Breast epithelium (tissue), 4 donors: ENCODE measurements at regions not wholly inside any gene's neighbourhood (a gene's known extent, or its start where the extent isn't known, plus 50 kb on each side); places are given as distances from the start of the nearest gene placed in this dataset.

ENCODE experiments used
- DNase-seq, 2 donors: peaks; one replicate each; pipeline ENCODE4 v3.0.0-alpha.2; 2019; ENCODE audit warnings: low spot score in 2 of 2
- H3K27ac ChIP-seq, 2 donors: fragments of 200-600 bp; sonication (generic) in 1 of 2; one replicate each; pipeline ENCODE4 v1.5.1; 2016 to 2019; ENCODE audit warnings: mild to moderate bottlenecking in 1 of 2
- H3K27me3 ChIP-seq, 2 donors: fragments of 200-600 bp; sonication (generic) in 1 of 2; one replicate each; pipeline versions ENCODE4 v1.5.1 to v1.6.0; 2017 to 2019; ENCODE audit warnings: control low read depth in 1 of 2, mild to moderate bottlenecking in 1 of 2
- H3K36me3 ChIP-seq: fragments of 200-600 bp; one replicate; pipeline ENCODE4 v1.5.1; 2019
- H3K4me1 ChIP-seq, 2 donors: fragments of 200-600 bp; sonication (generic); one replicate each; pipeline ENCODE4 v1.5.1; 2016 to 2019; ENCODE audit warnings: control low read depth in 1 of 2
- H3K4me3 ChIP-seq, 3 donors: fragments of 200-600 bp; sonication (generic); 1 replicate in 2 of 3; 2 replicates in 1 of 3; pipeline ENCODE4 v1.5.1; 2016 to 2019; ENCODE audit warnings: mild to moderate bottlenecking in 3 of 3, moderate library complexity in 2 of 3
- H3K9me3 ChIP-seq, 2 donors: fragments of 200-600 bp; sonication (generic) in 1 of 2; one replicate each; pipeline ENCODE4 v1.5.1; 2016 to 2019; ENCODE audit warnings: control low read depth in 1 of 2
- POLR2A ChIP-seq: fragments of 450-650 bp; IDR thresholded peaks from one replicate; pipeline ENCODE4 v1.6.1; 2016; ENCODE audit warnings: antibody characterized with exemption, mild to moderate bottlenecking, moderate library complexity
- POLR2AphosphoS5 ChIP-seq, 3 donors: sonication (generic); formaldehyde crosslinking; IDR thresholded peaks; one replicate each; pipeline ENCODE4 v1.6.1; 2017; ENCODE audit warnings: antibody characterized with exemption in 3 of 3
- intact Hi-C: fragments of 100-400 bp; cut with DNase I; formaldehyde crosslinking; loops from one replicate; pipeline ENCODE4 v1.15.1; 2023; ENCODE audit warnings: low total_unique reads
- TF ChIP-seq, protein P1 (sequence below), 3 donors: fragments of 450-650 bp; IDR thresholded peaks; one replicate each; pipeline ENCODE4 v1.5.1; 2016 to 2017; ENCODE audit warnings: antibody characterized with exemption in 3 of 3, mild to moderate bottlenecking in 3 of 3, moderate library complexity in 3 of 3

DNA sequence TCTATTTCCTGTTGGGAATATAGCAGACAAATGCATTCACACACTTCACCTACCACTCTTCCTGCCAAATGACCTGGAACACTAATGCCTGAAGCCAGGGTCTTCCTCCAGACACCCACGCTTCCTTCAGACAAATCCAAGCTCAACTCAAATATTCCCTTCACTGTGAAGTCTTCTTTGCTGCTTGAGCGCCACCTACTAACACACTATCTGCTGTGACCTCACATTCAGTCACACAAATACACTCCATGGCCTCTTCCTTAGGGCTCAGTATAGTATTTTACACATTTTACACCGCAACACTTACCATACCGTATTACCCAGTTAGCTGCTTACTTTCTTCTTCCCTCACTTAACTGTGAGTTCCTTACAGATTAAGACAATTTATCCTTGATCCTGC is 149.4 kb downstream of the SHOX2 start:
- no peak overlapping the region for H3K27ac ChIP-seq
- intact Hi-C loops = no loop called here
- TF ChIP-seq POLR2AphosphoS5 (IDR thresholded peaks at IDR 0.05) (no peak), POLR2A (no peak)
- TF ChIP-seq, protein P1, sequence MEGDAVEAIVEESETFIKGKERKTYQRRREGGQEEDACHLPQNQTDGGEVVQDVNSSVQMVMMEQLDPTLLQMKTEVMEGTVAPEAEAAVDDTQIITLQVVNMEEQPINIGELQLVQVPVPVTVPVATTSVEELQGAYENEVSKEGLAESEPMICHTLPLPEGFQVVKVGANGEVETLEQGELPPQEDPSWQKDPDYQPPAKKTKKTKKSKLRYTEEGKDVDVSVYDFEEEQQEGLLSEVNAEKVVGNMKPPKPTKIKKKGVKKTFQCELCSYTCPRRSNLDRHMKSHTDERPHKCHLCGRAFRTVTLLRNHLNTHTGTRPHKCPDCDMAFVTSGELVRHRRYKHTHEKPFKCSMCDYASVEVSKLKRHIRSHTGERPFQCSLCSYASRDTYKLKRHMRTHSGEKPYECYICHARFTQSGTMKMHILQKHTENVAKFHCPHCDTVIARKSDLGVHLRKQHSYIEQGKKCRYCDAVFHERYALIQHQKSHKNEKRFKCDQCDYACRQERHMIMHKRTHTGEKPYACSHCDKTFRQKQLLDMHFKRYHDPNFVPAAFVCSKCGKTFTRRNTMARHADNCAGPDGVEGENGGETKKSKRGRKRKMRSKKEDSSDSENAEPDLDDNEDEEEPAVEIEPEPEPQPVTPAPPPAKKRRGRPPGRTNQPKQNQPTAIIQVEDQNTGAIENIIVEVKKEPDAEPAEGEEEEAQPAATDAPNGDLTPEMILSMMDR (IDR thresholded peaks at IDR 0.05) = no peak
- H3K9me3 ChIP-seq = no peaks in the 10 kb centered on the region
- DNase-seq = no peak
- no peak overlapping the region for H3K4me3 ChIP-seq
- no peaks in the 10 kb centered on the region for H3K27me3 ChIP-seq
- H3K36me3 ChIP-seq = no peaks in the 10 kb centered on the region
- H3K4me1 ChIP-seq = no peaks in the 10 kb centered on the region

DNA sequence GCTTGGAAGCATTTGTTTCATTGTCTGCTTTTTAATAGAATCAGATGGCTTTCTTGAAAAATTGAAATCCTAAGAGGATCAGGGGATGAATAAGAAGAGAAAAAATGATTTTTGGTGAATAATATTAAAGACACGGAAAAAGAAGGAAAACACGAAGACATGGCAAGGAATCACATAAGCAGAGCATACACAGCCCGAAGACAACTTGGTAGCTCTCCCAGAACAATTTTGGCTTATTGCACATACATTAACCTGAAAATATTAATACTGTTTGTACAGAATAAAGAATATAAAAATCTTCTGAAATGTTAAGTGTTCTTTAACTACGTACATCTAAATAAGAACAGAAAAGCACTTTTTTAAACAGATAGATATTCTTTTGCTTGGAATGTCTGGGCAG is 150.0 kb downstream of the SHOX2 start:
- H3K27me3 ChIP-seq = no peaks in the 10 kb centered on the region
- no peak for DNase-seq
- no peak overlapping the region for H3K27ac ChIP-seq
- intact Hi-C loops = no loop called here
- H3K36me3 ChIP-seq = no peaks in the 10 kb centered on the region
- H3K4me1 ChIP-seq = no peaks in the 10 kb centered on the region
- TF ChIP-seq POLR2A (no peak), POLR2AphosphoS5 (IDR thresholded peaks at IDR 0.05) (no peak)
- TF ChIP-seq, protein P1 (IDR thresholded peaks at IDR 0.05) = no peak
- no peaks in the 10 kb centered on the region for H3K9me3 ChIP-seq
- H3K4me3 ChIP-seq = no peak overlapping the region

DNA sequence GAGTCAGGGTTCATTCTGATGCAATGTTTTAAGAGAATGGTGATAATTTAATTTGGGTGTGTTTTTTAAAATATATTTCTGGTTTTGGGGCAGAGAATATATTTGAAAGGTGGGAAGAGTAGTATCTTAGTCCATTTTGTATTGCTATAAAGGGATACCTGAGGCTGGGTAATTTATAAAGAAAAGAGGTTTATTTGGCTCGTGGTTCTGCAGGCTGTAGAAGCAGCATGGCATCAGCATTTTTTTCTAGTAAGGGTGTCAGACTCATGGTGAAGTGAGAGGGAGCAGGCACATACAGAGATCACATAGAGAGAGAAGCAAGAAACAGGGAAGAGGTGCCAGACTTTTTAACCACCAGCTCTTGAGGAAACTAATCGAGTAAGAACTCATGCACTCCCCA is 152.7 kb downstream of the SHOX2 start:
- Histone ChIP-seq H3K4me1 (no peaks in the 10 kb centered on the region), H3K4me3 (no peak overlapping the region), H3K27me3 (no peaks in the 10 kb centered on the region), H3K36me3 (no peaks in the 10 kb centered on the region), H3K9me3 (no peaks in the 10 kb centered on the region), H3K27ac (no peak overlapping the region)
- DNase-seq = no peak
- TF ChIP-seq POLR2A = no peak
- TF ChIP-seq, protein P1 (IDR thresholded peaks at IDR 0.05) = no peak
- no peak for TF ChIP-seq POLR2AphosphoS5 (IDR thresholded peaks at IDR 0.05)
- intact Hi-C loops = no loop called here

DNA sequence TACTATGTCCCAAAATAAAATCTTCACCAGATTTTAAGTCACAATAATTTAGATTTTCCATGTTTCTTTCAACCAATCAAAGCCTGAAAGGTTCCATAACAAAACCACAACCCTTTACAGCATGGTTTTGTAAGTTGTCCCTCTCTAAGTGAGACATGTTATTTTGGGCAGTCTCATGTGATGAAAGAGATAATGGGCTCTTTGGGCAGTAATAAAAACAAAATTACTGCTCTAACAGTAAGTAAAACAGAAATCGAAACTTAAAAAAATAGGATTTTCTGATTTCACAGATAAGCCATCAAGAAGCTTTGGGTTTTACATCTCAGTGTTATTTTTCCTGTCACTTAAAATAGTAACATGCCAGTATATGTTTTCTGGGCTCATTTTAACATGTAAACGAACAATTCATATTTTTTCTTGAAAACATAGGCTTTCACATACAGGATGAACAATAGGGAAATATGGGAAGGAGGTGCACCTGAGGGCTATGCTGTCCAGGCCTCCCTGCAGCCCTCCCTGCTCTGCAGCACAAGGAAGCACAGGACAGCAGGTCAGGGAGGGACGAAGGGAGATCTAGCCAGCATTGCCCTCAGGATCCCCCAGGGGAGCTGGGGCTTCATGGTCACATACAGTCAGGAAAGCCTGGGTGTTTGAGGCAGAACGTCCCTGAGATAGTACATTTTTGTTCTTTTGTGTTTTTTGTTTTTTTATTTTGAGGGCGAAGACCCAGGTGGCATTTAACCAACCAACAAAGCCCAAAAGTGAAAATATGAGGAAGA is 157.4 kb downstream of the SHOX2 start:
- Histone ChIP-seq H3K4me3 (no peak overlapping the region), H3K36me3 (no peaks in the 10 kb centered on the region), H3K27me3 (no peaks in the 10 kb centered on the region), H3K4me1 (no peaks in the 10 kb centered on the region), H3K9me3 (no peaks in the 10 kb centered on the region), H3K27ac (no peak overlapping the region)
- TF ChIP-seq, protein P1 (IDR thresholded peaks at IDR 0.05) = no peak
- TF ChIP-seq POLR2A (no peak), POLR2AphosphoS5 (IDR thresholded peaks at IDR 0.05) (no peak)
- intact Hi-C loops = no loop called here
- DNase-seq = no peak

DNA sequence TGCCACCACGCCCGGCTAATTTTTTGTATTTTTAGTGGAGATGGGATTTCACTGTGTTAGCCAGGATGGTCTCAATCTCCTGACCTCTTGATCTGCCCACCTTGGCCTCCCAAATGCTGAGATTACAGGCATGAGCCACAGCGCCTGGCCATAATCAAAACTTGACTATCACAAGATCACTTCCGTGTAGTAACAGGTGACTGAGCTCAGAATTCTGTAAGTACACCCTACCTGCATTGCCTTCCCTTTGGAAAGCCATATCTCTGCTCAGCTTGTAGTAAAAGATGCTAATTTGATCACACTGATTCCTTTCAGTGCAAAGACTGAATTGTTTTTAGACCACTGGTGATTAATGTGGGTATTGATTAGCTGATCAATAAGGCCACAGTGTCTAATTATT is 167.1 kb downstream of the SHOX2 start:
- H3K4me1 ChIP-seq = no peaks in the 10 kb centered on the region
- no peak overlapping the region for H3K27ac ChIP-seq
- no peaks in the 10 kb centered on the region for H3K27me3 ChIP-seq
- H3K4me3 ChIP-seq = no peak overlapping the region
- intact Hi-C loops = no loop called here
- no peaks in the 10 kb centered on the region for H3K36me3 ChIP-seq
- no peaks in the 10 kb centered on the region for H3K9me3 ChIP-seq
- no peak for DNase-seq
- TF ChIP-seq, protein P1 (IDR thresholded peaks at IDR 0.05) = no peak
- TF ChIP-seq POLR2AphosphoS5 (IDR thresholded peaks at IDR 0.05) (no peak), POLR2A (no peak)
